ENCODE measurements at regions not wholly inside any gene's neighbourhood (a gene's known extent, or its start where the extent isn't known, plus 50 kb on each side); places are given as distances from the start of the nearest gene placed in this dataset.

DNA sequence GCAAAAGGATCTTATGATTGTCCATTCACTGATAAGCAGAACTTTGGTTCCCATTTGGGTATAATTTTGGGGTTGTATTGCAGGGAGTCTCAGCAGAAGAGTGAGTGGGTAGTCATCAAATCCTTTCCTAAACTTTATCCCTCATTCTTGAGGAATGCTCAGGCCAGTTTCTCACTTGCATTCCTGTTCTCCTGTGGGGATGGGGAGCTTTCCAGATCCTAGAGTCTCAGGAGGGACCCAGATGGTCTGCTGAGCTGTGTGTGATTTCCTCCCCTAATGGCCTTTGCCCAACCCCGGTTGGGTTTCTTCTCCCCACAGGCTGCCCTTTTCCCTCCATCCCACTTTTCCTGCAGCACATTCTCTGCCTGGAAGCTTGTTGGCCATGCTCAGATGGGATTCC, 79.9 kb downstream of the MIAT start:
- TF ChIP-seq POLR2AphosphoS5 (IDR thresholded peaks at IDR 0.05; ENCODE audit: low read depth, low read length): no peak
- TF ChIP-seq, protein P1, sequence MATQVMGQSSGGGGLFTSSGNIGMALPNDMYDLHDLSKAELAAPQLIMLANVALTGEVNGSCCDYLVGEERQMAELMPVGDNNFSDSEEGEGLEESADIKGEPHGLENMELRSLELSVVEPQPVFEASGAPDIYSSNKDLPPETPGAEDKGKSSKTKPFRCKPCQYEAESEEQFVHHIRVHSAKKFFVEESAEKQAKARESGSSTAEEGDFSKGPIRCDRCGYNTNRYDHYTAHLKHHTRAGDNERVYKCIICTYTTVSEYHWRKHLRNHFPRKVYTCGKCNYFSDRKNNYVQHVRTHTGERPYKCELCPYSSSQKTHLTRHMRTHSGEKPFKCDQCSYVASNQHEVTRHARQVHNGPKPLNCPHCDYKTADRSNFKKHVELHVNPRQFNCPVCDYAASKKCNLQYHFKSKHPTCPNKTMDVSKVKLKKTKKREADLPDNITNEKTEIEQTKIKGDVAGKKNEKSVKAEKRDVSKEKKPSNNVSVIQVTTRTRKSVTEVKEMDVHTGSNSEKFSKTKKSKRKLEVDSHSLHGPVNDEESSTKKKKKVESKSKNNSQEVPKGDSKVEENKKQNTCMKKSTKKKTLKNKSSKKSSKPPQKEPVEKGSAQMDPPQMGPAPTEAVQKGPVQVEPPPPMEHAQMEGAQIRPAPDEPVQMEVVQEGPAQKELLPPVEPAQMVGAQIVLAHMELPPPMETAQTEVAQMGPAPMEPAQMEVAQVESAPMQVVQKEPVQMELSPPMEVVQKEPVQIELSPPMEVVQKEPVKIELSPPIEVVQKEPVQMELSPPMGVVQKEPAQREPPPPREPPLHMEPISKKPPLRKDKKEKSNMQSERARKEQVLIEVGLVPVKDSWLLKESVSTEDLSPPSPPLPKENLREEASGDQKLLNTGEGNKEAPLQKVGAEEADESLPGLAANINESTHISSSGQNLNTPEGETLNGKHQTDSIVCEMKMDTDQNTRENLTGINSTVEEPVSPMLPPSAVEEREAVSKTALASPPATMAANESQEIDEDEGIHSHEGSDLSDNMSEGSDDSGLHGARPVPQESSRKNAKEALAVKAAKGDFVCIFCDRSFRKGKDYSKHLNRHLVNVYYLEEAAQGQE (IDR thresholded peaks at IDR 0.05; ENCODE audit: insufficient read depth in 1 of 2, low read depth in 2 of 2, low read length in 2 of 2): no peak

Data from PFSK-1 (cell line).